ENCODE measurements at regions not wholly inside any gene's neighbourhood (a gene's known extent, or its start where the extent isn't known, plus 50 kb on each side); places are given as distances from the start of the nearest gene placed in this dataset.
"Not testable (repeated sequence)": the region's sequence is repeated elsewhere in the genome, so short reads cannot be mapped to it uniquely, and the experiment has no call there.

- DNase-seq (ENCODE audit: low read depth in 2 of 2), result no peak
Measured at GRCh38 chr10:63783882-63784281, 262.7 kb downstream of the REEP3 start.

GRCh38 chr10:63788152-63788821 is 267.1 kb downstream of the REEP3 start:
- DNase-seq (ENCODE audit: low read depth in 2 of 2), result no peak

- DNase-seq (ENCODE audit: low read depth in 2 of 2), result no peak
Measured at GRCh38 chr10:63795094-63795860, 274.1 kb downstream of the REEP3 start.

GRCh38 chr10:63798599-63799498 is 277.6 kb downstream of the REEP3 start:
- peak; percentile 78 to 81 for DNase-seq (ENCODE audit: low read depth in 2 of 2)

- no peak for DNase-seq (ENCODE audit: low read depth in 2 of 2)
Measured at GRCh38 chr10:63799521-63800300, 278.5 kb downstream of the REEP3 start.

GRCh38 chr10:63801166-63801565 is 280.0 kb downstream of the REEP3 start:
- no peak for DNase-seq (ENCODE audit: low read depth in 2 of 2)

- DNase-seq (ENCODE audit: low read depth in 2 of 2), result no peak
Measured at GRCh38 chr10:63806330-63806729, 285.1 kb downstream of the REEP3 start.

GRCh38 chr10:63812501-63812900 is 291.3 kb downstream of the REEP3 start:
- DNase-seq (ENCODE audit: low read depth in 2 of 2), result peak; percentile 11 to 38

- peak; percentile 34 to 41 for DNase-seq (ENCODE audit: low read depth in 2 of 2)
Measured at GRCh38 chr10:63819753-63820329, 298.6 kb downstream of the REEP3 start.

GRCh38 chr10:63822496-63822895 is 301.3 kb downstream of the REEP3 start:
- DNase-seq (ENCODE audit: low read depth in 2 of 2), result no peak

- DNase-seq (ENCODE audit: low read depth in 2 of 2), result no peak
Measured at GRCh38 chr10:63825111-63825510, 303.9 kb downstream of the REEP3 start.

GRCh38 chr10:63825766-63826165 is 304.6 kb downstream of the REEP3 start:
- no peak for DNase-seq (ENCODE audit: low read depth in 2 of 2)

GRCh38 chr10:63827018-63827417 is 305.8 kb downstream of the REEP3 start:
- not testable (repeated sequence) for DNase-seq (ENCODE audit: low read depth in 2 of 2)

- no peak for DNase-seq (ENCODE audit: low read depth in 2 of 2)
Measured at GRCh38 chr10:63829020-63829419, 307.8 kb downstream of the REEP3 start.

GRCh38 chr10:63829573-63830149 is 308.5 kb downstream of the REEP3 start:
- DNase-seq (ENCODE audit: low read depth in 2 of 2), result no peak

GRCh38 chr10:63832686-63833085 is 311.5 kb downstream of the REEP3 start:
- DNase-seq (ENCODE audit: low read depth in 2 of 2), result no peak

- DNase-seq (ENCODE audit: low read depth in 2 of 2), result peak in 1 of 2 experiments; percentile 13
Measured at GRCh38 chr10:63833411-63834060, 312.3 kb downstream of the REEP3 start.

GRCh38 chr10:63836666-63837442 is 315.7 kb downstream of the REEP3 start:
- DNase-seq (ENCODE audit: low read depth in 2 of 2), result no peak

- DNase-seq (ENCODE audit: low read depth in 2 of 2), result no peak
Measured at GRCh38 chr10:63841761-63842160, 320.6 kb downstream of the REEP3 start.
